ENCODE measurements at regions not wholly inside any gene's neighbourhood (a gene's known extent, or its start where the extent isn't known, plus 50 kb on each side); places are given as distances from the start of the nearest gene placed in this dataset.

- Histone ChIP-seq H3K9me3 (ENCODE audit: low read depth, low read length) (no peaks in the 10 kb centered on the region), H3K4me3 (ENCODE audit: insufficient read depth, low read length) (no peak overlapping the region), H2AFZ (ENCODE audit: low read length) (no peak overlapping the region), H3K4me2 (ENCODE audit: insufficient read depth, low read length) (no peak overlapping the region), H3K79me2 (ENCODE audit: insufficient read depth, low read length) (no peaks in the 10 kb centered on the region), H3K36me3 (ENCODE audit: insufficient read depth, low read length) (no peaks in the 10 kb centered on the region), H4K20me1 (ENCODE audit: insufficient read depth, low read length) (no peaks in the 10 kb centered on the region), H3K4me1 (ENCODE audit: insufficient read depth, low read length) (no peaks in the 10 kb centered on the region), H3K27ac (ENCODE audit: low read depth, low read length) (no peak overlapping the region), H3K27me3 (ENCODE audit: insufficient read depth, low read length) (peaks cover 6% of the 10 kb centered on the region)
- peak; percentile 21 for DNase-seq (ENCODE audit: insufficient read length, low spot score, missing footprints)
- no peak for TF ChIP-seq CTCF (IDR thresholded peaks at IDR 0.05; ENCODE audit: extremely low read depth, low read depth, low read length)
Observed at GRCh38 chr10:2918489-2918888, 148.9 kb upstream of the PFKP start.

GRCh38 chr10:2917926-2918325 lies 149.4 kb upstream of the PFKP start:
- Histone ChIP-seq H3K27me3 (ENCODE audit: insufficient read depth, low read length) (peaks cover 6% of the 10 kb centered on the region), H3K9me3 (ENCODE audit: low read depth, low read length) (no peaks in the 10 kb centered on the region), H2AFZ (ENCODE audit: low read length) (no peak overlapping the region), H3K27ac (ENCODE audit: low read depth, low read length) (no peak overlapping the region), H3K4me2 (ENCODE audit: insufficient read depth, low read length) (no peak overlapping the region), H3K4me1 (ENCODE audit: insufficient read depth, low read length) (no peaks in the 10 kb centered on the region), H3K36me3 (ENCODE audit: insufficient read depth, low read length) (no peaks in the 10 kb centered on the region), H3K4me3 (ENCODE audit: insufficient read depth, low read length) (no peak overlapping the region), H3K79me2 (ENCODE audit: insufficient read depth, low read length) (no peaks in the 10 kb centered on the region), H4K20me1 (ENCODE audit: insufficient read depth, low read length) (no peaks in the 10 kb centered on the region)
- no peak for TF ChIP-seq CTCF (IDR thresholded peaks at IDR 0.05; ENCODE audit: extremely low read depth, low read depth, low read length)
- DNase-seq (ENCODE audit: insufficient read length, low spot score, missing footprints), result no peak

- Histone ChIP-seq H3K9me3 (ENCODE audit: low read depth, low read length) (no peaks in the 10 kb centered on the region), H3K4me2 (ENCODE audit: insufficient read depth, low read length) (no peak overlapping the region), H3K36me3 (ENCODE audit: insufficient read depth, low read length) (no peaks in the 10 kb centered on the region), H3K27me3 (ENCODE audit: insufficient read depth, low read length) (peaks cover 6% of the 10 kb centered on the region), H3K27ac (ENCODE audit: low read depth, low read length) (no peak overlapping the region), H2AFZ (ENCODE audit: low read length) (no peak overlapping the region), H3K79me2 (ENCODE audit: insufficient read depth, low read length) (no peaks in the 10 kb centered on the region), H4K20me1 (ENCODE audit: insufficient read depth, low read length) (no peaks in the 10 kb centered on the region), H3K4me1 (ENCODE audit: insufficient read depth, low read length) (no peaks in the 10 kb centered on the region), H3K4me3 (ENCODE audit: insufficient read depth, low read length) (no peak overlapping the region)
- DNase-seq (ENCODE audit: insufficient read length, low spot score, missing footprints), result no peak
- TF ChIP-seq CTCF (IDR thresholded peaks at IDR 0.05; ENCODE audit: extremely low read depth, low read depth, low read length), result no peak
Observed at GRCh38 chr10:2915412-2915811, 151.9 kb upstream of the PFKP start.

- no peaks in the 10 kb centered on the region for H3K36me3 ChIP-seq (ENCODE audit: insufficient read depth, low read length)
- no peaks in the 10 kb centered on the region for H4K20me1 ChIP-seq (ENCODE audit: insufficient read depth, low read length)
- no peak overlapping the region for H3K4me3 ChIP-seq (ENCODE audit: insufficient read depth, low read length)
- H3K4me2 ChIP-seq (ENCODE audit: insufficient read depth, low read length), result no peak overlapping the region
- H3K27me3 ChIP-seq (ENCODE audit: insufficient read depth, low read length), result peaks cover 6% of the 10 kb centered on the region
- no peak overlapping the region for H2AFZ ChIP-seq (ENCODE audit: low read length)
- H3K4me1 ChIP-seq (ENCODE audit: insufficient read depth, low read length), result no peaks in the 10 kb centered on the region
- H3K27ac ChIP-seq (ENCODE audit: low read depth, low read length), result no peak overlapping the region
- no peak for DNase-seq (ENCODE audit: insufficient read length, low spot score, missing footprints)
- H3K9me3 ChIP-seq (ENCODE audit: low read depth, low read length), result no peaks in the 10 kb centered on the region
- H3K79me2 ChIP-seq (ENCODE audit: insufficient read depth, low read length), result no peaks in the 10 kb centered on the region
- TF ChIP-seq CTCF (IDR thresholded peaks at IDR 0.05; ENCODE audit: extremely low read depth, low read depth, low read length), result no peak
Observed at GRCh38 chr10:2914741-2915140, 152.6 kb upstream of the PFKP start.

Measured in osteoblast (primary cell).